K562 (cell line): ENCODE measurements at regions not wholly inside any gene's neighbourhood (a gene's known extent, or its start where the extent isn't known, plus 50 kb on each side); places are given as distances from the start of the nearest gene placed in this dataset.

Experiments used
- ATAC-seq: fragments of 200-7000 bp; cut with Tn5 transposase; 3 replicates; pipeline ENCODE4 v1.9.1; 2020; ENCODE audit warnings: moderate library complexity
- BruUV-seq: library from RNA; stranded (reverse); fragments of 400-500 nt; replicated peaks from 2 replicates; lab custom pipeline; 2021; lab: Mats Ljungman, UMichigan
- CTCF ChIA-PET: fragments of 300-600 bp; formaldehyde crosslinking; extraction: SDS; loops from one replicate; lab custom pipeline; 2021; ENCODE audit warnings: low intra/inter-chr PET ratio; lab: Yijun Ruan, JAX
- POLR2A ChIA-PET: fragments of 300-600, 350-650 bp; sonication (Branson Sonifier 250); formaldehyde crosslinking; extraction: SDS; loops from one replicate; lab custom pipeline; 2021; ENCODE audit warnings: antibody characterized with exemption, inconsistent platforms; lab: Yijun Ruan, JAX
- DNase-seq, 4 experiments: peaks; one replicate each; pipeline versions ENCODE4 v3.0.0 to v3.0.0-alpha.2; 2011 to 2018; ENCODE audit warnings: low spot score in 3 of 4, mixed read lengths in 3 of 4; ENCODE audit errors: extremely low read depth in 1 of 4
- FAIRE-seq: peaks from 2 replicates; lab custom pipeline; 2011; peaks lifted over from hg19 to GRCh38; lab: Jason Lieb, UNC
- H2AFZ ChIP-seq: 2 replicates; pipeline ENCODE4 v1.6.0; 2011; ENCODE audit warnings: low read depth, low read length, control low read depth, inconsistent platforms
- H3K27ac ChIP-seq: fragments of 200-600 bp; 3 replicates; pipeline ENCODE4 v1.8.0; 2011; ENCODE audit warnings: low read depth, mild to moderate bottlenecking, control low read depth, inconsistent platforms, low read length, moderate library complexity, mixed read lengths; ENCODE audit errors: extremely low read depth
- H3K27me3 ChIP-seq, 2 experiments: fragments of 300-600 bp in 1 of 2; 2 replicates in 1 of 2; 3 replicates in 1 of 2; pipeline versions ENCODE4 v1.6.0 to v1.8.0; 2011; ENCODE audit warnings: inconsistent platforms in 2 of 2, low read length in 2 of 2, mild to moderate bottlenecking in 1 of 2, mixed read lengths in 1 of 2, moderate library complexity in 1 of 2; ENCODE audit not compliant: control insufficient read depth in 2 of 2, insufficient read depth in 2 of 2
- H3K36me3 ChIP-seq: fragments of 300-600 bp; 3 replicates; pipeline ENCODE4 v1.8.0; 2011; ENCODE audit warnings: mild to moderate bottlenecking, low read length, inconsistent platforms; ENCODE audit not compliant: control insufficient read depth, insufficient read depth
- H3K4me1 ChIP-seq, 2 experiments: fragments of 200-600 bp in 1 of 2; replicated peaks in 1 of 2; 2 replicates in 1 of 2; 3 replicates in 1 of 2; pipeline versions ENCODE4 v1.5.1 to v1.8.0; 2011; ENCODE audit warnings: inconsistent platforms in 2 of 2, low read length in 2 of 2, mild to moderate bottlenecking in 1 of 2, mixed read lengths in 1 of 2, moderate library complexity in 1 of 2; ENCODE audit not compliant: control insufficient read depth in 2 of 2, insufficient read depth in 2 of 2
- H3K4me2 ChIP-seq: 2 replicates; pipeline ENCODE4 v1.6.1; 2011; ENCODE audit warnings: low read length, control low read depth, inconsistent platforms, mixed read lengths; ENCODE audit not compliant: insufficient read depth
- H3K4me3 ChIP-seq: fragments of 200-600 bp; sonication (generic), shearing (Covaris generic); 2 replicates; pipeline ENCODE4 v1.5.1; 2016; ENCODE audit warnings: control low read depth, inconsistent platforms
- H3K79me2 ChIP-seq: fragments of 200-600 bp; 3 replicates; pipeline ENCODE4 v1.8.0; 2011; ENCODE audit warnings: low read length, inconsistent platforms; ENCODE audit not compliant: control insufficient read depth, insufficient read depth
- H3K9ac ChIP-seq, 2 experiments: 2 replicates each; pipeline versions ENCODE4 v1.6.0 to v1.6.1; 2011; ENCODE audit warnings: low read depth in 2 of 2, low read length in 2 of 2, control low read depth in 1 of 2, inconsistent platforms in 1 of 2, mild to moderate bottlenecking in 1 of 2, mixed read lengths in 1 of 2; ENCODE audit not compliant: insufficient read depth in 1 of 2
- H3K9me1 ChIP-seq: one replicate; pipeline ENCODE4 v1.6.0; 2011; ENCODE audit warnings: inconsistent platforms, mild to moderate bottlenecking, low read length, moderate library complexity; ENCODE audit not compliant: control insufficient read depth, insufficient read depth
- H3K9me3 ChIP-seq: replicated peaks from 2 replicates; pipeline ENCODE4 v1.5.1; 2011; ENCODE audit warnings: low read depth, low read length, inconsistent platforms; ENCODE audit not compliant: control insufficient read depth, insufficient read depth
- H4K20me1 ChIP-seq: replicated peaks from 2 replicates; pipeline ENCODE4 v1.6.1; 2011; ENCODE audit warnings: low read length, inconsistent platforms, mixed read lengths; ENCODE audit not compliant: control insufficient read depth, insufficient read depth
- MED1 ChIP-seq: sonication (generic); formaldehyde crosslinking; IDR thresholded peaks from 2 replicates; pipeline ENCODE4 v1.8.1; 2023; ENCODE audit warnings: missing genetic modification reagents, borderline replicate concordance
- RBFOX2 ChIP-seq: fragments of 200-400 bp; formaldehyde crosslinking; IDR thresholded peaks from 2 replicates; pipeline ENCODE4 v1.6.1; 2017; ENCODE audit warnings: low read depth, mild to moderate bottlenecking, low read length, moderate library complexity
- SMARCE1 ChIP-seq: fragments of 450-650 bp; IDR thresholded peaks from 2 replicates; pipeline ENCODE4 v1.7.1; 2016; ENCODE audit warnings: mild to moderate bottlenecking
- TCFL5 ChIP-seq: fragments of 250-450 bp; sonication (Bioruptor Pico); conservative IDR thresholded peaks from 2 replicates; pipeline ENCODE4 v1.6.1; 2021; ENCODE audit warnings: mild to moderate bottlenecking, moderate library complexity, matching md5 sums
- WGBS: fragments of 100-300 bp; shearing (Covaris generic); methylation state at CpG from one replicate; pipeline ENCODE4 v1.1.6; 2016; ENCODE audit warnings: low coverage, mixed read lengths; ENCODE audit not compliant: insufficient coverage; ENCODE audit errors: missing lambda C conversion rate; 5-methylcytosine and 5-hydroxymethylcytosine counted together
- in situ Hi-C: fragments of 300-500 bp; cut with MboI; formaldehyde crosslinking; loops from 4 replicates; pipeline ENCODE4 v1.15.0; 2018; ENCODE audit warnings: inconsistent platforms, mixed read lengths
- intact Hi-C: fragments of 100-400 bp; cut with micrococcal nuclease; formaldehyde crosslinking; loops from 2 replicates; pipeline ENCODE4 v1.14.2; 2022

DNA sequence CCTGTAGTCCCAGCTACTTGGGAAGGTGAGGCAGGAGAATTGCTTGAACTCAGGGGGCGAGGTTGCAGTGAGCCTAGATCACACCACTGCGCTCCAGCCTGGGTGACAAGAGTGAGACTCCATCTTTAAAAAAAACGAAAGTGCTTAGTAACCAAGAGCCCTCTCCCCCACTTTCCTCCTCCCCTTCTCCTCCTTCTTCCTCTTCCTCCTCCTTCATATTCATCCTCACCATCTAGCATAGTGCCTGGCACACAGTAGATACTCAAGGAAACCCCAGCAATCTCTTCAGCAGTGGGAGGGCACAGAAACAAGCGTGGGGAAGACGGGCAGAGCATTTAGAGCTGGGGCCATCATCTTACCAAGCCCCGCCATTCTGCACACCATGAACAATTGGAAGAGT lies 119.4 kb upstream of the SLC45A1 start:
- no peak for DNase-seq
- no peaks in the 10 kb centered on the region for H3K79me2 ChIP-seq
- H3K9me3 ChIP-seq = no peaks in the 10 kb centered on the region
- ChIA-PET POLR2A (interaction anchor here (1.4 kb wide), 1 partner anchor 10 kb away, joined by 4 read pairs; no protein-coding TSS in a partner anchor), CTCF (interaction anchor here (0.6 kb wide), 1 partner anchor 38 kb away, joined by 4 read pairs; no protein-coding TSS in a partner anchor)
- no peaks in the 10 kb centered on the region for H3K36me3 ChIP-seq
- TF ChIP-seq SMARCE1 (no peak), MED1 (CRISPR knock-in tag) (no peak), RBFOX2 (no peak), TCFL5 (CRISPR knock-in tag) (no peak)
- H3K9me1 ChIP-seq = no peaks in the 10 kb centered on the region
- H3K27ac ChIP-seq = no peak overlapping the region; the same call in 2 of the 3 replicates
- H4K20me1 ChIP-seq = no peaks in the 10 kb centered on the region
- H3K4me1 ChIP-seq = peaks cover 26 to 43% of the 10 kb centered on the region in 2 experiments
- WGBS = 66% methylated on average over 6 of the region's 6 CpGs
- no peak for ATAC-seq
- no peak overlapping the region for H3K4me3 ChIP-seq
- BruUV-seq = no TSS peak
- in situ Hi-C loops (no loop called here), intact Hi-C loops (no loop called here)
- H3K4me2 ChIP-seq = peak overlapping the region; percentile 3; the same call in 1 of the 2 replicates
- H3K9ac ChIP-seq = no peak overlapping the region; a peak in 1 of 4 replicates
- peak overlapping the region; percentile 57 for H2AFZ ChIP-seq
- peaks cover 0 to 21% of the 10 kb centered on the region in 2 experiments; a peak in 2 of 5 replicates for H3K27me3 ChIP-seq
- no peak for FAIRE-seq
